Activated CD4-positive, alpha-beta T cell treated with anti-CD3 and anti-CD28 coated beads, Interleukin-2, amount 50 U/mL, for 16 hours (primary cell): ENCODE measurements at regions not wholly inside any gene's neighbourhood (a gene's known extent, or its start where the extent isn't known, plus 50 kb on each side); places are given as distances from the start of the nearest gene placed in this dataset.
"Not testable (repeated sequence)": the region's sequence is repeated elsewhere in the genome, so short reads cannot be mapped to it uniquely, and the experiment has no call there.

ENCODE experiments used
- DNase-seq: peaks from one replicate; pipeline ENCODE4 v3.0.0-alpha.2; 2020

DNA sequence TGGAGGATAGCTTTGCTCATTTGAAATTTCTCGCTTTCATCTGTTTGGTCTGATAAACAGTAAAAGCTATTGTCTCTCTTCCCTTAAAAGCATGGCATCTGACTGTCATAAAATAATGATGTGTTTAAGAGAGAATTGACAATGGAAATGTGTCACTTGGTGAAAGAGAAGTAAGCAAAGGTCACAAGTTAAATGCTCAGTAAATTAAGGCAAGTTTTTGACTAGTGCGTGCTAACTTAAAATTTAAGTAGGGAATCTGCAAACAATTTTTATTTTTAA is 161.6 kb upstream of the ANKRD50 start:
- no peak for DNase-seq

- DNase-seq: no peak
Observed at GRCh38 chr4:124873361-124874171, 161.0 kb upstream of the ANKRD50 start.

DNA sequence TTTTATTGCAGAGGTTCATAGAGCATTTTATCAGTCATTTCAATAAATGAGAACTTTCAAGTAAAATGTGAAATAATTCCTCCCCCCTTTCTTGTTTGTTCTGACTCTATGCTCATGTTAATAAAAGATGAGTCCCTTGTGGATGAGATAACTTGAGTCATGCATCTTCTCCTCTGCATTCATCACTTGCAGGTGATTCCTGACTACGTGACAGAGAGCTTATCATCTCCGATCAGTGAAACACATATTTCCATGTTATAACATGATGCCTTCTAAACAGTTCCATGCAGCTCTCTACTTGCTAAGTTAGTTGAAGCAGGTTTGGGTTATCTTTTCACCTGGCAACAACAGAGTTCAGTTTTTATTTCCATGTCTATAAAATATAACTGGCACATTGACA is 160.1 kb upstream of the ANKRD50 start:
- no peak for DNase-seq

GRCh38 chr4:124869961-124870495 is 157.5 kb upstream of the ANKRD50 start:
- DNase-seq: no peak

GRCh38 chr4:124868495-124868894 is 156.0 kb upstream of the ANKRD50 start:
- no peak for DNase-seq

DNA sequence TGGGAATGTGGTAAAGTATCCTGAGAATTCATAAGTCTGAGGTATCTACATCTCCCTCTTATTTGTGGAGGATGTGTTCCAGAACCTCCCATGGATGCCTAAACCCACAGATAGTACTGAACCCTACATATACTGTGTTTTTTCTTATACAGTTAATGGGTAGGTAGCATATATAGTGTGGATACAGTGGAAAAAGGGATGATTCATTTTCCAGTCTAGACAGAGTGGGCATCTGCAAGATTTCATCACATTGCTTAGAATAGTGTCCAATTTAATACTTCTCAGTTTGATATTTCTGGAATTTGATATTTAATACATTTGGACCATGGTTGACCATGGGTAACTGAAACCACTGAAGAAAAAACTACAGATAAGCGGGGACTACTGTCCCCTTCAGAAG is 155.0 kb upstream of the ANKRD50 start:
- no peak for DNase-seq

DNA sequence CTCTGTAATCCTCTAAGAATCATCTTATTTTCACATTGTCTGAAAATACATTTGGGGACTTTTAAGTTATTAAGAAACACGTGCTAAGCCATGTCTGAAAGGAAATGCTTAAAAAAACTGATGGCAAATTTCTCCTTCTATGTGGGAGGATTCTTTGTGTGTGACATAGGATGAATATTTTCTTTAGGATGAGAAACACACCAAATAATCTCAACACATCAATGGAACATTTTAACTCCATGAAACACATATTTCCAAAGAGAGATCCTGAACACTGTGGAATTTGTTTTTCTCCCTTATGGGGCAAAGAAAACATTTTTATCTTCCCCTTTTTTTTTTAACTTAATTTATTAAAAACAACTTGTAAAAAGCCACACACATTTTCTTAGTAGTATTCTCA is 153.8 kb upstream of the ANKRD50 start:
- no peak for DNase-seq

DNA sequence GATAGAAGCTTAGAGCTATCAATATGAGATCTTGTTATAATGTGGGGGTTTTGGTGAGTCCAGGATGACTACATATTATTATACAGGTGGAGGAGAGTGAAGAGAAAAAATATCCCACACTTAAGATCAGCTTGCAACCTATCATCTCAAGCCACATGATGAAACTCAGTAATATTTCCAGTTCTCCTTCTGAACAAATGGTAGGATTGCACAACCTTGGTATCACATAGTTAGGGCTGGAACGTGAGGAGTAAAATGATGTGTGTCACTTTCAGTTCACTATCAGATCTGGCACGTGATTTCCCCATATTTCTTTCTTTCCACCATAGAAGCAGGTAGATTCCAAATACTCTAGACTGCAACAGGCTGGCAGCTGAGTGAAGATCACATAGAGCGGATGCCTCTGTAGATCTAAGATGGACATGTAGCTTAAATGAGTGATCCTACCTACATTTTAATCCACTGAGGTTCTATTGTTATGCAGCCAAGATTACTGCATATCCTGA is 150.6 kb upstream of the ANKRD50 start:
- DNase-seq: no peak

- no peak for DNase-seq
Observed at GRCh38 chr4:124862261-124862660, 149.7 kb upstream of the ANKRD50 start.

- DNase-seq: no peak
Observed at GRCh38 chr4:124861761-124862160, 149.2 kb upstream of the ANKRD50 start.

GRCh38 chr4:124854968-124855367 is 142.4 kb upstream of the ANKRD50 start:
- DNase-seq: no peak

- DNase-seq: no peak
Observed at GRCh38 chr4:124851741-124852140, 139.2 kb upstream of the ANKRD50 start.

- DNase-seq: no peak
Observed at GRCh38 chr4:124846306-124846705, 133.8 kb upstream of the ANKRD50 start.

DNA sequence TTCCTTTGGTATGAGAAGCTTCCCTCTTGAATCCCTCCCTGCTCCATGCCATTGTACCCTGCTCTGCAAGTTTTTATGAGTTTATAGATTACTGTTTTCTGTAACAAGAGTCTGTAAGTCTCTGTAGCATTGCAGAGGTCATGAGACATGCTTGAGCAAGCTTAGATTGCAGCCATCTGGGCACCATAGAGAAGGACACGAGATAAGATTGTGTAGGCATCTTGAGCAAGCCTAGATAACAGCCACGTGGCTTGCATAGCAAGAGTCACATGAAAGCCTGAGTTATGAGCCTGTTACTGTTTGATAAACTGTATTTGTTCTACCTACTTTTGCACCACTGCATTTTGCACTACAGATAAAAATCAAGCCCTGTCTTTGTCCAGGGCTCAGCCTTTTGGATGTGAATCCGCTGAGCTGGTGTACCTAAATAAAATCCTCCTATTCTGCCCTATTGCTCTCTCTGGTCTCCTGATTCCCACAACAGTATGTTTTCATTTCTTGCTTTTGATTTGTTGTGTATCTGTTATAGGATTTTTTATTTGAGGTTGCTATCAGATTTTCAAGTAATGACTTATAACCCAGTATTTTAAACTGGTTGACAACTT is 127.4 kb upstream of the ANKRD50 start:
- DNase-seq: no peak

- no peak for DNase-seq
Observed at GRCh38 chr4:124833831-124834505, 121.4 kb upstream of the ANKRD50 start.

GRCh38 chr4:124828382-124828781 is 115.8 kb upstream of the ANKRD50 start:
- DNase-seq: no peak

GRCh38 chr4:124817531-124817930 is 105.0 kb upstream of the ANKRD50 start:
- DNase-seq: no peak

- DNase-seq: not testable (repeated sequence)
Observed at GRCh38 chr4:124812203-124812602, 99.7 kb upstream of the ANKRD50 start.

- DNase-seq: no peak
Observed at GRCh38 chr4:124810827-124811226, 98.3 kb upstream of the ANKRD50 start.

- DNase-seq: no peak
Observed at GRCh38 chr4:124807421-124807820, 94.9 kb upstream of the ANKRD50 start.

GRCh38 chr4:124806403-124806802 is 93.9 kb upstream of the ANKRD50 start:
- peak; percentile 2 for DNase-seq

GRCh38 chr4:124804584-124804983 is 92.1 kb upstream of the ANKRD50 start:
- DNase-seq: peak; percentile 26

GRCh38 chr4:124804041-124804440 is 91.5 kb upstream of the ANKRD50 start:
- no peak for DNase-seq

DNA sequence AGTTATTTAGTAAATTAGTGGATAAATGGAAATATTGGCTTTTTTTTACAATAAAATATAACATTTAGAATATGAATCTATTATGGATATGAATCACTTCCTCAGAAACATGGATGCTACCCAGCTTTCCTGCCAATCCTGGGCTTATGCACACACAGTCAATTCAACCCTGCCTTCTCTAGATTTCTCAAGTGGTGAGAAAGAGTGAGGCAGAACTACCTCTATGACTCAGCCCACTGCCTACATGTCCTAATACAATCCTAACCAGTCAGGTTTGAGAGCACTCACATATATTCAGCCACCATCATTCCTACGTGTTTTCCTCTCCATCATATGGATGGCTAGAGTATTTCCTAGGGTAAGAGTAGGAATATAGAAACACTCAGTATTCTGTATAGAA is 91.1 kb upstream of the ANKRD50 start:
- DNase-seq: peak; percentile 43
